ENCODE measurements at regions not wholly inside any gene's neighbourhood (a gene's known extent, or its start where the extent isn't known, plus 50 kb on each side); places are given as distances from the start of the nearest gene placed in this dataset.

- H3K36me3 ChIP-seq, result no peaks in the 10 kb centered on the region
- 93 to 95% methylated on average over 1 of the region's 1 CpG for WGBS, 2 donors
- ATAC-seq, result no peak
Observed at GRCh38 chr18:22477222-22477621, 59.5 kb upstream of the CTAGE1 start.

GRCh38 chr18:22482948-22483347, 65.2 kb upstream of the CTAGE1 start:
- TF ChIP-seq CTCF (IDR thresholded peaks at IDR 0.05), result no peak
- Histone ChIP-seq H3K36me3 (no peaks in the 10 kb centered on the region), H3K27me3 (no peaks in the 10 kb centered on the region), H3K27ac (no peak overlapping the region), H3K4me3 (no peak overlapping the region), H3K4me1 (no peaks in the 10 kb centered on the region), H3K9me3 (no peaks in the 10 kb centered on the region)
- FAIRE-seq (no peak), DNase-seq (no peak), ATAC-seq (no peak)
- intact Hi-C loops (cut with DNase I), result no loop called here
- 84 to 86% methylated on average over 3 of the region's 3 CpGs for WGBS, 2 donors

More at GRCh38 chr18:22477222-22477621, 59.5 kb upstream of the CTAGE1 start:
- DNase-seq, result no peak
- no peaks in the 10 kb centered on the region for H3K9me3 ChIP-seq
- H3K27me3 ChIP-seq, result peaks cover 0 to 3% (median 0%) of the 10 kb centered on the region in 4 donors
- no peak for FAIRE-seq
- no peak for TF ChIP-seq CTCF (IDR thresholded peaks at IDR 0.05)
- H3K4me1 ChIP-seq, result peaks cover 0 to under 1% (median under 1%) of the 10 kb centered on the region in 3 donors
- intact Hi-C loops (cut with DNase I), result no loop called here
- H3K27ac ChIP-seq, result no peak overlapping the region
- no peak overlapping the region for H3K4me3 ChIP-seq

- no peak for TF ChIP-seq CTCF (IDR thresholded peaks at IDR 0.05)
Observed at GRCh38 chr18:22483407-22483806, 65.7 kb upstream of the CTAGE1 start.

GRCh38 chr18:22484471-22484870, 66.8 kb upstream of the CTAGE1 start:
- ATAC-seq, result no peak
- no peaks in the 10 kb centered on the region for H3K27me3 ChIP-seq
- TF ChIP-seq CTCF (IDR thresholded peaks at IDR 0.05), result no peak
- no peaks in the 10 kb centered on the region for H3K9me3 ChIP-seq
- intact Hi-C loops (cut with DNase I), result no loop called here
- H3K4me3 ChIP-seq, result no peak overlapping the region
- H3K27ac ChIP-seq, result no peak overlapping the region
- 95 to 100% methylated on average over 2 of the region's 2 CpGs for WGBS, 2 donors
- H3K4me1 ChIP-seq, result peaks cover 0 to 5% (median 0%) of the 10 kb centered on the region in 3 donors
- DNase-seq, result no peak
- no peak for FAIRE-seq
- H3K36me3 ChIP-seq, result no peaks in the 10 kb centered on the region

More at GRCh38 chr18:22483407-22483806, 65.7 kb upstream of the CTAGE1 start:
- no peak overlapping the region for H3K4me3 ChIP-seq
- no peaks in the 10 kb centered on the region for H3K27me3 ChIP-seq
- 81 to 92% methylated on average over 5 of the region's 5 CpGs for WGBS, 2 donors
- no peak for ATAC-seq
- no peaks in the 10 kb centered on the region for H3K36me3 ChIP-seq
- H3K4me1 ChIP-seq, result no peaks in the 10 kb centered on the region
- no peak for DNase-seq
- H3K9me3 ChIP-seq, result no peaks in the 10 kb centered on the region
- no peak overlapping the region for H3K27ac ChIP-seq
- FAIRE-seq, result no peak
- intact Hi-C loops (cut with DNase I), result no loop called here

GRCh38 chr18:22485808-22486244, 68.1 kb upstream of the CTAGE1 start:
- ATAC-seq (no peak), FAIRE-seq (no peak)
- intact Hi-C loops (cut with DNase I), result no loop called here

More at GRCh38 chr18:22485808-22486244, 68.1 kb upstream of the CTAGE1 start:
- Histone ChIP-seq H3K27ac (no peak overlapping the region), H3K9me3 (no peaks in the 10 kb centered on the region), H3K36me3 (no peaks in the 10 kb centered on the region), H3K4me3 (no peak overlapping the region), H3K27me3 (no peaks in the 10 kb centered on the region), H3K4me1 (peaks cover 0 to 11% (median 8%) of the 10 kb centered on the region in 3 donors)
- WGBS, 2 donors, result 75 to 79% methylated on average over 6 of the region's 6 CpGs
- DNase-seq, result no peak
- no peak for TF ChIP-seq CTCF (IDR thresholded peaks at IDR 0.05)
